ENCODE measurements at regions not wholly inside any gene's neighbourhood (a gene's known extent, or its start where the extent isn't known, plus 50 kb on each side); places are given as distances from the start of the nearest gene placed in this dataset.

DNA sequence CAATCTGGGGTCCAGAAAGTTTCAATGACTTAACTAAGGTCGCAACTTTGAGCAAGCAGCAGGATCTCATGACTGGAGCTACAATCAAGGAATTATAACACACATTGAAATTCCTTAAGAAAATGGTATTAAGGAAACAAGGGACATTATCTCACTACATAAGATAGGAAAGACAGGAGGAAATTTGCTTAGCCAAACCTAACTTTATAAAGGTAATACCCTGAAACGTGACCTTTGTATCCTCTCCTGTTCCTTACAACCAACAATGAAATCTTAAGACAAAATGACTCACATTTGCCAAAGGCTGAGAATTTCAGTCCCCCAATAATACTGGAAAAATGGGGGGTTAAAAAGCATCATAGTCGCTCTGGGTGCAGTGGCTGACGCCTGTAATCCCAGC lies 218.9 kb upstream of the LYZL1 start (continued):
- TF ChIP-seq KAT7 (CRISPR knock-in tag; IDR thresholded peaks at IDR 0.05; ENCODE audit: borderline replicate concordance) (no peak), FOXP1 (CRISPR knock-in tag; IDR thresholded peaks at IDR 0.05) (no peak), NR3C1 (CRISPR knock-in tag; IDR thresholded peaks at IDR 0.05) (no peak), HDAC6 (IDR thresholded peaks at IDR 0.05; ENCODE audit: low read depth, low read length) (no peak), KLF10 (CRISPR knock-in tag; IDR thresholded peaks at IDR 0.05) (no peak), RBM39 (optimal IDR thresholded peaks at IDR 0.05; ENCODE audit: low read depth, low read length) (no peak), ZNF507 (tag; conservative IDR thresholded peaks at IDR 0.05) (no peak), POLR2G (IDR thresholded peaks at IDR 0.05; ENCODE audit: low read depth, low read length) (no peak)

DNA sequence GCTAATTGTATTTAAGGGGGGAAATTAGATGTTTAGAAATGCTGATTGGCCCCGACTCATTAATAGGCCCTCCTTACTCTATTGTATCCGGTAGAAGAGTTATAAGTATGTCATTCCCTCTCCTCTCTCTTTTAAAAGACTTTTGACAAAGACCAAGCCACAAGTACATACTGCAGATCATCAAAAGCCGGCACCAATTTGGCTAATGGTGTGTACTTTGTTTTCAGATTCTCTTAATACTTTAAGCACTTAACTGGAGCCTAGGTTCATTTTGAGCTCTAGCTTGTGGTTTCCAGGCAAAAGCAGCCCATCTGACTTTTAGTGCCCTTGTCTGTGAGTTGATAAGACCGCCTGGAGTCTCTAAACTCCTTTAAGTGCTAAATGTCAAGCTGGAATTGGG lies 210.0 kb upstream of the LYZL1 start:
- in situ Hi-C loops (cut with MboI): no loop called here

More for the DNA sequence above, 210.0 kb upstream of the LYZL1 start:
- no peak overlapping the region for H3K4me3 ChIP-seq
- ChIA-PET POLR2A (no interaction called here), CTCF (ENCODE audit: low intra/inter-chr PET ratio) (no interaction called here)
- intact Hi-C loops (cut with micrococcal nuclease): no loop called here
- H3K9me1 ChIP-seq (ENCODE audit: control insufficient read depth, insufficient read depth, low read length): no peaks in the 10 kb centered on the region
- peaks cover 26 to 32% of the 10 kb centered on the region in 2 experiments for H3K27me3 ChIP-seq (ENCODE audit: control insufficient read depth in 2 of 2, insufficient read depth in 2 of 2, low read length in 2 of 2)
- BruUV-seq (replicated peaks): no TSS peak
- no peak overlapping the region for H3K4me2 ChIP-seq (ENCODE audit: insufficient read depth, low read length)
- TF ChIP-seq AFF4 (CRISPR knock-in tag; IDR thresholded peaks at IDR 0.05) (no peak), MAZ (CRISPR knock-in tag; conservative IDR thresholded peaks at IDR 0.05 in 1 of 2, IDR thresholded peaks at IDR 0.05 in 1 of 2) (no peak), TAF7 (tag; IDR thresholded peaks at IDR 0.05) (no peak), RBBP5 (IDR thresholded peaks at IDR 0.05; ENCODE audit: borderline replicate concordance, insufficient read depth, low read length, poor library complexity, severe bottlenecking) (no peak), MXD1 (CRISPR knock-in tag; IDR thresholded peaks at IDR 0.05; ENCODE audit: borderline replicate concordance, poor library complexity, severe bottlenecking) (no peak), MAFG (tag; conservative IDR thresholded peaks at IDR 0.05) (no peak)
- no peaks in the 10 kb centered on the region for H3K9me3 ChIP-seq (replicated peaks; ENCODE audit: control insufficient read depth, insufficient read depth, low read depth, low read length)
- H3K4me1 ChIP-seq (replicated peaks in 1 of 2; ENCODE audit: control insufficient read depth in 2 of 2, insufficient read depth in 2 of 2, low read length in 2 of 2): no peaks in the 10 kb centered on the region
- ATAC-seq (no peak), FAIRE-seq (no peak), DNase-seq (ENCODE audit: extremely low read depth in 1 of 4, low spot score in 3 of 4) (no peak)
- H3K27ac ChIP-seq (ENCODE audit: extremely low read depth, low read depth, low read length): no peak overlapping the region
- H2AFZ ChIP-seq (ENCODE audit: low read depth, low read length): no peak overlapping the region
- WGBS (ENCODE audit: insufficient coverage, low coverage, missing lambda C conversion rate): 0% methylated on average over 4 of the region's 4 CpGs
- no peaks in the 10 kb centered on the region for H3K79me2 ChIP-seq (ENCODE audit: control insufficient read depth, insufficient read depth, low read length)
- H3K9ac ChIP-seq (ENCODE audit: insufficient read depth in 1 of 2, low read depth in 2 of 2, low read length in 2 of 2): no peak overlapping the region
- H3K36me3 ChIP-seq (ENCODE audit: control insufficient read depth, insufficient read depth, low read length): no peaks in the 10 kb centered on the region
- H4K20me1 ChIP-seq (replicated peaks; ENCODE audit: control insufficient read depth, insufficient read depth, low read length): 0 out of 2 replicates have a peak, but pooled peaks cover 4% of the 10 kb centered on the region
